ENCODE measurements at regions not wholly inside any gene's neighbourhood (a gene's known extent, or its start where the extent isn't known, plus 50 kb on each side); places are given as distances from the start of the nearest gene placed in this dataset.
A peak's percentile ranks its signal among the peaks of the same experiment; 100 is the strongest.
"Not testable (repeated sequence)": the region's sequence is repeated elsewhere in the genome, so short reads cannot be mapped to it uniquely, and the experiment has no call there.

- DNase-seq (peak in 1 of 2 donors; percentile 42), FAIRE-seq (no peak)
Measured at GRCh38 chr13:80496721-80497397, 155.9 kb upstream of the SPRY2 start.

GRCh38 chr13:80490491-80490943 is 149.6 kb upstream of the SPRY2 start:
- not testable (repeated sequence) for H3K4me3 ChIP-seq (ENCODE audit: low read depth in 1 of 3, low read length in 3 of 3); FAIRE-seq; H3K27me3 ChIP-seq (ENCODE audit: control insufficient read depth in 3 of 3, insufficient read depth in 3 of 3, low read length in 3 of 3); H3K9me3 ChIP-seq (ENCODE audit: control insufficient read depth in 2 of 2, insufficient read depth in 1 of 2, low read depth in 1 of 2, low read length in 1 of 2); H3K27ac ChIP-seq (ENCODE audit: low read depth in 1 of 3, low read length in 2 of 3); DNase-seq; H3K36me3 ChIP-seq (ENCODE audit: control insufficient read depth in 3 of 3, insufficient read depth in 2 of 3, low read depth in 1 of 3, low read length in 3 of 3); H3K4me1 ChIP-seq (ENCODE audit: control insufficient read depth in 3 of 3, insufficient read depth in 2 of 3, low read depth in 1 of 3, low read length in 2 of 3)
- 93 to 95% (median 93%) methylated on average over 30 to 36 of the region's 36 CpGs for WGBS, 3 donors

More at GRCh38 chr13:80496721-80497397, 155.9 kb upstream of the SPRY2 start:
- no peaks in the 10 kb centered on the region for H3K27me3 ChIP-seq (ENCODE audit: control insufficient read depth in 3 of 3, insufficient read depth in 3 of 3, low read length in 3 of 3)
- 44 to 61% (median 60%) methylated on average over 5 of the region's 5 CpGs for WGBS, 3 donors
- no peak overlapping the region for H3K27ac ChIP-seq (ENCODE audit: low read depth in 1 of 3, low read length in 2 of 3)
- H3K36me3 ChIP-seq (ENCODE audit: control insufficient read depth in 3 of 3, insufficient read depth in 2 of 3, low read depth in 1 of 3, low read length in 3 of 3) = no peaks in the 10 kb centered on the region
- H3K4me3 ChIP-seq (ENCODE audit: low read depth in 1 of 3, low read length in 3 of 3) = no peak overlapping the region
- H3K9me3 ChIP-seq (ENCODE audit: control insufficient read depth in 2 of 2, insufficient read depth in 1 of 2, low read depth in 1 of 2, low read length in 1 of 2) = no peaks in the 10 kb centered on the region
- peaks cover 0 to 6% (median 0%) of the 10 kb centered on the region in 3 donors for H3K4me1 ChIP-seq (ENCODE audit: control insufficient read depth in 3 of 3, insufficient read depth in 2 of 3, low read depth in 1 of 3, low read length in 2 of 3)

GRCh38 chr13:80486402-80486801 is 145.5 kb upstream of the SPRY2 start:
- Histone ChIP-seq H3K27me3 (ENCODE audit: control insufficient read depth in 3 of 3, insufficient read depth in 3 of 3, low read length in 3 of 3) (no peaks in the 10 kb centered on the region), H3K4me1 (ENCODE audit: control insufficient read depth in 3 of 3, insufficient read depth in 2 of 3, low read depth in 1 of 3, low read length in 2 of 3) (no peaks in the 10 kb centered on the region), H3K27ac (ENCODE audit: low read depth in 1 of 3, low read length in 2 of 3) (peak overlapping the region in 1 of 3 donors; percentile 8), H3K36me3 (ENCODE audit: control insufficient read depth in 3 of 3, insufficient read depth in 2 of 3, low read depth in 1 of 3, low read length in 3 of 3) (no peaks in the 10 kb centered on the region), H3K9me3 (ENCODE audit: control insufficient read depth in 2 of 2, insufficient read depth in 1 of 2, low read depth in 1 of 2, low read length in 1 of 2) (no peaks in the 10 kb centered on the region), H3K4me3 (ENCODE audit: low read depth in 1 of 3, low read length in 3 of 3) (no peak overlapping the region)
- WGBS, 3 donors = 74 to 89% (median 79%) methylated on average over 3 of the region's 3 CpGs
- DNase-seq (no peak), FAIRE-seq (no peak)

GRCh38 chr13:80483157-80483556 is 142.2 kb upstream of the SPRY2 start:
- WGBS, 3 donors = 4 to 84% (median 9%) methylated on average over 1 of the region's 1 CpG
- Histone ChIP-seq H3K27me3 (ENCODE audit: control insufficient read depth in 3 of 3, insufficient read depth in 3 of 3, low read length in 3 of 3) (no peaks in the 10 kb centered on the region), H3K4me3 (ENCODE audit: low read depth in 1 of 3, low read length in 3 of 3) (no peak overlapping the region), H3K27ac (ENCODE audit: low read depth in 1 of 3, low read length in 2 of 3) (no peak overlapping the region), H3K9me3 (ENCODE audit: control insufficient read depth in 2 of 2, insufficient read depth in 1 of 2, low read depth in 1 of 2, low read length in 1 of 2) (no peaks in the 10 kb centered on the region), H3K36me3 (ENCODE audit: control insufficient read depth in 3 of 3, insufficient read depth in 2 of 3, low read depth in 1 of 3, low read length in 3 of 3) (no peaks in the 10 kb centered on the region), H3K4me1 (ENCODE audit: control insufficient read depth in 3 of 3, insufficient read depth in 2 of 3, low read depth in 1 of 3, low read length in 2 of 3) (no peaks in the 10 kb centered on the region)
- DNase-seq (no peak), FAIRE-seq (no peak)

GRCh38 chr13:80481588-80481987 is 140.7 kb upstream of the SPRY2 start:
- FAIRE-seq (no peak), DNase-seq (peak in 1 of 2 donors; percentile 6)
- Histone ChIP-seq H3K4me1 (ENCODE audit: control insufficient read depth in 3 of 3, insufficient read depth in 2 of 3, low read depth in 1 of 3, low read length in 2 of 3) (peaks cover 0 to 13% (median 0%) of the 10 kb centered on the region in 3 donors), H3K27ac (ENCODE audit: low read depth in 1 of 3, low read length in 2 of 3) (no peak overlapping the region), H3K9me3 (ENCODE audit: control insufficient read depth in 2 of 2, insufficient read depth in 1 of 2, low read depth in 1 of 2, low read length in 1 of 2) (no peaks in the 10 kb centered on the region), H3K36me3 (ENCODE audit: control insufficient read depth in 3 of 3, insufficient read depth in 2 of 3, low read depth in 1 of 3, low read length in 3 of 3) (no peaks in the 10 kb centered on the region), H3K27me3 (ENCODE audit: control insufficient read depth in 3 of 3, insufficient read depth in 3 of 3, low read length in 3 of 3) (no peaks in the 10 kb centered on the region), H3K4me3 (ENCODE audit: low read depth in 1 of 3, low read length in 3 of 3) (no peak overlapping the region)

GRCh38 chr13:80477661-80478443 is 136.9 kb upstream of the SPRY2 start:
- 56 to 63% (median 59%) methylated on average over 5 of the region's 5 CpGs for WGBS, 3 donors
- H3K9me3 ChIP-seq (ENCODE audit: control insufficient read depth in 2 of 2, insufficient read depth in 1 of 2, low read depth in 1 of 2, low read length in 1 of 2) = no peaks in the 10 kb centered on the region
- no peak overlapping the region for H3K27ac ChIP-seq (ENCODE audit: low read depth in 1 of 3, low read length in 2 of 3)
- DNase-seq (peak in 1 of 2 donors; percentile 44), FAIRE-seq (no peak)
- no peaks in the 10 kb centered on the region for H3K27me3 ChIP-seq (ENCODE audit: control insufficient read depth in 3 of 3, insufficient read depth in 3 of 3, low read length in 3 of 3)
- H3K4me1 ChIP-seq (ENCODE audit: control insufficient read depth in 3 of 3, insufficient read depth in 2 of 3, low read depth in 1 of 3, low read length in 2 of 3) = peaks cover 0 to 13% (median 0%) of the 10 kb centered on the region in 3 donors
- no peak overlapping the region for H3K4me3 ChIP-seq (ENCODE audit: low read depth in 1 of 3, low read length in 3 of 3)
- no peaks in the 10 kb centered on the region for H3K36me3 ChIP-seq (ENCODE audit: control insufficient read depth in 3 of 3, insufficient read depth in 2 of 3, low read depth in 1 of 3, low read length in 3 of 3)

GRCh38 chr13:80476953-80477352 is 136.0 kb upstream of the SPRY2 start:
- Histone ChIP-seq H3K9me3 (ENCODE audit: control insufficient read depth in 2 of 2, insufficient read depth in 1 of 2, low read depth in 1 of 2, low read length in 1 of 2) (no peaks in the 10 kb centered on the region), H3K36me3 (ENCODE audit: control insufficient read depth in 3 of 3, insufficient read depth in 2 of 3, low read depth in 1 of 3, low read length in 3 of 3) (no peaks in the 10 kb centered on the region), H3K27ac (ENCODE audit: low read depth in 1 of 3, low read length in 2 of 3) (no peak overlapping the region), H3K4me1 (ENCODE audit: control insufficient read depth in 3 of 3, insufficient read depth in 2 of 3, low read depth in 1 of 3, low read length in 2 of 3) (peaks cover 0 to 13% (median 0%) of the 10 kb centered on the region in 3 donors), H3K27me3 (ENCODE audit: control insufficient read depth in 3 of 3, insufficient read depth in 3 of 3, low read length in 3 of 3) (no peaks in the 10 kb centered on the region), H3K4me3 (ENCODE audit: low read depth in 1 of 3, low read length in 3 of 3) (no peak overlapping the region)
- FAIRE-seq = no peak
- 40 to 55% (median 45%) methylated on average over 3 of the region's 3 CpGs for WGBS, 3 donors
- no peak for DNase-seq

GRCh38 chr13:80475718-80476117 is 134.8 kb upstream of the SPRY2 start:
- H3K9me3 ChIP-seq (ENCODE audit: control insufficient read depth in 2 of 2, insufficient read depth in 1 of 2, low read depth in 1 of 2, low read length in 1 of 2) = no peaks in the 10 kb centered on the region
- 81 to 89% (median 89%) methylated on average over 2 of the region's 2 CpGs for WGBS, 3 donors
- DNase-seq (no peak), FAIRE-seq (no peak)
- H3K4me1 ChIP-seq (ENCODE audit: control insufficient read depth in 3 of 3, insufficient read depth in 2 of 3, low read depth in 1 of 3, low read length in 2 of 3) = peaks cover 0 to 13% (median 0%) of the 10 kb centered on the region in 3 donors
- no peak overlapping the region for H3K4me3 ChIP-seq (ENCODE audit: low read depth in 1 of 3, low read length in 3 of 3)
- no peak overlapping the region for H3K27ac ChIP-seq (ENCODE audit: low read depth in 1 of 3, low read length in 2 of 3)
- no peaks in the 10 kb centered on the region for H3K27me3 ChIP-seq (ENCODE audit: control insufficient read depth in 3 of 3, insufficient read depth in 3 of 3, low read length in 3 of 3)
- H3K36me3 ChIP-seq (ENCODE audit: control insufficient read depth in 3 of 3, insufficient read depth in 2 of 3, low read depth in 1 of 3, low read length in 3 of 3) = no peaks in the 10 kb centered on the region

Data from small intestine (tissue), 7 donors.